OCI-LY3 (cell line): ENCODE measurements at regions not wholly inside any gene's neighbourhood (a gene's known extent, or its start where the extent isn't known, plus 50 kb on each side); places are given as distances from the start of the nearest gene placed in this dataset.

Experiments used
- H2AFZ ChIP-seq: fragments of 200-600, 300-600 bp; shearing (Covaris generic); 2 replicates; pipeline ENCODE4 v1.6.0; 2014; ENCODE audit warnings: antibody characterized with exemption, low read depth, low read length
- H3K27ac ChIP-seq: fragments of 200-600, 300-600 bp; sonication (generic); 2 replicates; pipeline ENCODE4 v1.5.1; 2014; ENCODE audit warnings: mild to moderate bottlenecking, low read length, moderate library complexity, mixed read lengths
- H3K27me3 ChIP-seq: fragments of 200-600, 300-600 bp; sonication (generic); 2 replicates; pipeline ENCODE4 v1.6.1; 2014; ENCODE audit warnings: low read depth, low read length, mixed read lengths
- H3K36me3 ChIP-seq: fragments of 200-600, 300-600 bp; sonication (generic); replicated peaks from 2 replicates; pipeline ENCODE3; 2014; ENCODE audit warnings: low read depth, low read length, mixed read lengths
- H3K4me1 ChIP-seq: fragments of 300-600, 200-600 bp; sonication (generic); 2 replicates; pipeline ENCODE4 v1.6.1; 2014; ENCODE audit warnings: low read length, mixed read lengths
- H3K4me2 ChIP-seq: fragments of 200-600, 300-600 bp; sonication (generic); 2 replicates; pipeline ENCODE4 v1.6.1; 2014; ENCODE audit warnings: low read length, mixed read lengths
- H3K4me3 ChIP-seq: fragments of 300-600, 200-600 bp; sonication (generic); 2 replicates; pipeline ENCODE4 v1.5.1; 2014; ENCODE audit warnings: antibody characterized with exemption, mild to moderate bottlenecking, low read length, moderate library complexity
- H3K79me2 ChIP-seq: fragments of 300-600, 200-600 bp; shearing (Covaris generic); 2 replicates; pipeline ENCODE4 v1.6.1; 2014; ENCODE audit warnings: mild to moderate bottlenecking, low read length, mixed read lengths
- H3K9ac ChIP-seq: fragments of 300-600, 200-600 bp; shearing (Covaris generic); 2 replicates; pipeline ENCODE4 v1.6.0; 2014; ENCODE audit warnings: mild to moderate bottlenecking, low read length, moderate library complexity
- H3K9me3 ChIP-seq: fragments of 200-600, 300-600 bp; shearing (Covaris generic); 2 replicates; pipeline ENCODE4 v1.6.1; 2014; ENCODE audit warnings: low read length, mixed read lengths; ENCODE audit not compliant: insufficient read depth
- H4K20me1 ChIP-seq: fragments of 200-600, 300-600 bp; sonication (generic); 2 replicates; pipeline ENCODE4 v1.6.1; 2016; ENCODE audit warnings: low read length, mixed read lengths; ENCODE audit not compliant: insufficient read depth
- EZH2phosphoT487 ChIP-seq: fragments of 200-600 bp; shearing (Covaris generic); IDR thresholded peaks from 2 replicates; pipeline ENCODE4 v1.6.1; 2018; ENCODE audit warnings: antibody characterized with exemption, mixed run types, low read depth
- TF ChIP-seq, protein P1 (sequence below): fragments of 200-600, 300-600 bp; sonication (generic); IDR thresholded peaks from 2 replicates; pipeline ENCODE4 v1.5.1; 2014; ENCODE audit warnings: antibody characterized with exemption, low read length, low read depth

DNA sequence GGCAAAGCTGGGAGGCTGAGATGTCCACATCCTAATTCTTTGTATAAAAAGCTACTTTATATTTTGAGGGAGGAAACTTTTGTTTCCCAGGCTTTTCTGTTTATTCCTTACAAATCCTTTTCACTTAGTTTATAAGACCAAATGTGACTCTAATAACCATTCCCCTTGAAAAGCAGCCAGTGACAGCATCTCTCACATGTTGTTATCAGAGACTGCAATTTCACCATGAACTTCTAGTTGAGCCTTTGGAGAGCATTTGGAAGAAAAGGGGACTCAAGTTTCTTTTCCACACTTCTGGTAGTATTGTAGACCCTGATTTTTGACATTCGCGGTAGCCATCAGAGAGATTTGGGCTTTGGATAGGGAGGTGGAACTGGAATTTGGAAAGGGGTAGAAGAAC is 215.8 kb downstream of the RNF144B start:
- no peaks in the 10 kb centered on the region for H3K27me3 ChIP-seq
- H3K79me2 ChIP-seq: no peaks in the 10 kb centered on the region
- no peaks in the 10 kb centered on the region for H3K9me3 ChIP-seq
- H3K4me3 ChIP-seq: no peak overlapping the region
- H3K9ac ChIP-seq: no peak overlapping the region
- H4K20me1 ChIP-seq: no peaks in the 10 kb centered on the region
- H3K27ac ChIP-seq: no peak overlapping the region
- no peaks in the 10 kb centered on the region for H3K36me3 ChIP-seq
- H3K4me2 ChIP-seq: no peak overlapping the region
- H2AFZ ChIP-seq: no peak overlapping the region
- TF ChIP-seq, protein P1, sequence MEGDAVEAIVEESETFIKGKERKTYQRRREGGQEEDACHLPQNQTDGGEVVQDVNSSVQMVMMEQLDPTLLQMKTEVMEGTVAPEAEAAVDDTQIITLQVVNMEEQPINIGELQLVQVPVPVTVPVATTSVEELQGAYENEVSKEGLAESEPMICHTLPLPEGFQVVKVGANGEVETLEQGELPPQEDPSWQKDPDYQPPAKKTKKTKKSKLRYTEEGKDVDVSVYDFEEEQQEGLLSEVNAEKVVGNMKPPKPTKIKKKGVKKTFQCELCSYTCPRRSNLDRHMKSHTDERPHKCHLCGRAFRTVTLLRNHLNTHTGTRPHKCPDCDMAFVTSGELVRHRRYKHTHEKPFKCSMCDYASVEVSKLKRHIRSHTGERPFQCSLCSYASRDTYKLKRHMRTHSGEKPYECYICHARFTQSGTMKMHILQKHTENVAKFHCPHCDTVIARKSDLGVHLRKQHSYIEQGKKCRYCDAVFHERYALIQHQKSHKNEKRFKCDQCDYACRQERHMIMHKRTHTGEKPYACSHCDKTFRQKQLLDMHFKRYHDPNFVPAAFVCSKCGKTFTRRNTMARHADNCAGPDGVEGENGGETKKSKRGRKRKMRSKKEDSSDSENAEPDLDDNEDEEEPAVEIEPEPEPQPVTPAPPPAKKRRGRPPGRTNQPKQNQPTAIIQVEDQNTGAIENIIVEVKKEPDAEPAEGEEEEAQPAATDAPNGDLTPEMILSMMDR: no peak
- TF ChIP-seq EZH2phosphoT487: no peak
- no peaks in the 10 kb centered on the region for H3K4me1 ChIP-seq

DNA sequence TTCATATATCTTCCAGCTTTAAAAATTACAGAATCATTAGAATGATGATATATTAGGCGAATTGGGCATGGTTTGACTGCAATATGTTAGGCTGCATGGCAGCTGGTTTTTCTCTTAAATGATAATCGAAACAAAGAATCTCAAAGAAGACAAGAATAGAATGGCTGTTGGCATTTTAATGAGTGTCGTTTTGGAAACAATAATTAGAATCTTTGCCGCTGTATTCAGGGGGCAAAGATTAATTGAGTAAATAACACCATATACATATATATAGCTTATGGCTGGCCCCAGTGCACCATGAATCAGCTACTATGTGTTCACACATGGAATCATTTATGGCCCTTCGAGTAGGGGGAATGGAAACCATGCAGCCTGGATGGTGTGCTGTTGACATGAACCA is 216.2 kb downstream of the RNF144B start:
- no peak for TF ChIP-seq EZH2phosphoT487
- TF ChIP-seq, protein P1: no peak
- Histone ChIP-seq H3K36me3 (no peaks in the 10 kb centered on the region), H3K4me1 (no peaks in the 10 kb centered on the region), H3K9ac (no peak overlapping the region), H2AFZ (no peak overlapping the region), H3K27me3 (no peaks in the 10 kb centered on the region), H3K4me3 (no peak overlapping the region), H3K27ac (no peak overlapping the region), H3K4me2 (no peak overlapping the region), H4K20me1 (no peaks in the 10 kb centered on the region), H3K79me2 (no peaks in the 10 kb centered on the region), H3K9me3 (no peaks in the 10 kb centered on the region)

DNA sequence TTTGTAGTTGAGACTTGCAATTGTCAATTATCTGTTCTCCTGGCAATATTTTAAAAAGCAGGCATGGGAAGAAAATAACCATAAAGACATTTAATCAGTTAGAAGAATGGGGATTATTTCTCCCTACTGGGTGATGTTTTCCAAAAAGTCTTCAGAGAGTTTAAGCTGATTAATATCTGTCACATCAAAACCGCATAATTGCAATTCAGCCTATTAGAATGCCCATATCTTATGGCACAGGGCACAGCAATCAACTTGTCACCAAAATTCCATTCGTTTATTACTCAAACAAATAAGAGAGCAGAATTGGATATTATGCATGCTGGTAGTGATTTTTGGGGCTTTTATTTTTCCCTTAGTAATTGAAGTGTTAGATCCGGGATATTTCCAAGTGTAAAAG is 218.7 kb downstream of the RNF144B start:
- Histone ChIP-seq H3K27me3 (no peaks in the 10 kb centered on the region), H3K9me3 (no peaks in the 10 kb centered on the region), H4K20me1 (no peaks in the 10 kb centered on the region), H3K79me2 (no peaks in the 10 kb centered on the region), H3K27ac (no peak overlapping the region), H3K9ac (no peak overlapping the region), H3K4me3 (no peak overlapping the region), H3K4me1 (peaks cover 8% of the 10 kb centered on the region), H3K4me2 (no peak overlapping the region), H3K36me3 (no peaks in the 10 kb centered on the region), H2AFZ (no peak overlapping the region)
- TF ChIP-seq, protein P1: no peak
- TF ChIP-seq EZH2phosphoT487: no peak

- H3K36me3 ChIP-seq: no peaks in the 10 kb centered on the region
- no peaks in the 10 kb centered on the region for H3K27me3 ChIP-seq
- H3K4me3 ChIP-seq: no peak overlapping the region
- no peaks in the 10 kb centered on the region for H4K20me1 ChIP-seq
- H3K27ac ChIP-seq: no peak overlapping the region
- peak overlapping the region; percentile 5; the same call in 1 of the 2 replicates for H3K4me2 ChIP-seq
- H3K79me2 ChIP-seq: no peaks in the 10 kb centered on the region
- H2AFZ ChIP-seq: no peak overlapping the region
- H3K4me1 ChIP-seq: peaks cover 8% of the 10 kb centered on the region
- no peaks in the 10 kb centered on the region for H3K9me3 ChIP-seq
- H3K9ac ChIP-seq: no peak overlapping the region
- TF ChIP-seq, protein P1: no peak
- no peak for TF ChIP-seq EZH2phosphoT487
Observed at GRCh38 chr6:18609715-18610114, 222.6 kb downstream of the RNF144B start.
